OCI-LY3 (cell line): ENCODE measurements at regions not wholly inside any gene's neighbourhood (a gene's known extent, or its start where the extent isn't known, plus 50 kb on each side); places are given as distances from the start of the nearest gene placed in this dataset.

Source experiments
- H2AFZ ChIP-seq: fragments of 200-600, 300-600 bp; shearing (Covaris generic); 2 replicates; pipeline ENCODE4 v1.6.0; 2014; ENCODE audit warnings: antibody characterized with exemption, low read depth, low read length
- H3K27ac ChIP-seq: fragments of 200-600, 300-600 bp; sonication (generic); 2 replicates; pipeline ENCODE4 v1.5.1; 2014; ENCODE audit warnings: mild to moderate bottlenecking, low read length, moderate library complexity, mixed read lengths
- H3K27me3 ChIP-seq: fragments of 200-600, 300-600 bp; sonication (generic); 2 replicates; pipeline ENCODE4 v1.6.1; 2014; ENCODE audit warnings: low read depth, low read length, mixed read lengths
- H3K36me3 ChIP-seq: fragments of 200-600, 300-600 bp; sonication (generic); replicated peaks from 2 replicates; pipeline ENCODE3; 2014; ENCODE audit warnings: low read depth, low read length, mixed read lengths
- H3K4me1 ChIP-seq: fragments of 300-600, 200-600 bp; sonication (generic); 2 replicates; pipeline ENCODE4 v1.6.1; 2014; ENCODE audit warnings: low read length, mixed read lengths
- H3K4me2 ChIP-seq: fragments of 200-600, 300-600 bp; sonication (generic); 2 replicates; pipeline ENCODE4 v1.6.1; 2014; ENCODE audit warnings: low read length, mixed read lengths
- H3K4me3 ChIP-seq: fragments of 300-600, 200-600 bp; sonication (generic); 2 replicates; pipeline ENCODE4 v1.5.1; 2014; ENCODE audit warnings: antibody characterized with exemption, mild to moderate bottlenecking, low read length, moderate library complexity
- H3K79me2 ChIP-seq: fragments of 300-600, 200-600 bp; shearing (Covaris generic); 2 replicates; pipeline ENCODE4 v1.6.1; 2014; ENCODE audit warnings: mild to moderate bottlenecking, low read length, mixed read lengths
- H3K9ac ChIP-seq: fragments of 300-600, 200-600 bp; shearing (Covaris generic); 2 replicates; pipeline ENCODE4 v1.6.0; 2014; ENCODE audit warnings: mild to moderate bottlenecking, low read length, moderate library complexity
- H3K9me3 ChIP-seq: fragments of 200-600, 300-600 bp; shearing (Covaris generic); 2 replicates; pipeline ENCODE4 v1.6.1; 2014; ENCODE audit warnings: low read length, mixed read lengths; ENCODE audit not compliant: insufficient read depth
- H4K20me1 ChIP-seq: fragments of 200-600, 300-600 bp; sonication (generic); 2 replicates; pipeline ENCODE4 v1.6.1; 2016; ENCODE audit warnings: low read length, mixed read lengths; ENCODE audit not compliant: insufficient read depth
- CTCF ChIP-seq: fragments of 200-600, 300-600 bp; sonication (generic); IDR thresholded peaks from 2 replicates; pipeline ENCODE4 v1.5.1; 2014; ENCODE audit warnings: antibody characterized with exemption, low read length, low read depth
- EZH2phosphoT487 ChIP-seq: fragments of 200-600 bp; shearing (Covaris generic); IDR thresholded peaks from 2 replicates; pipeline ENCODE4 v1.6.1; 2018; ENCODE audit warnings: antibody characterized with exemption, mixed run types, low read depth

GRCh38 chr4:24015782-24016181, 125.9 kb upstream of the PPARGC1A start:
- Histone ChIP-seq H3K27me3 (no peaks in the 10 kb centered on the region), H3K9me3 (no peaks in the 10 kb centered on the region), H3K79me2 (no peaks in the 10 kb centered on the region), H3K27ac (no peak overlapping the region), H2AFZ (no peak overlapping the region), H4K20me1 (no peaks in the 10 kb centered on the region), H3K9ac (no peak overlapping the region), H3K4me3 (no peak overlapping the region), H3K4me1 (no peaks in the 10 kb centered on the region), H3K36me3 (no peaks in the 10 kb centered on the region), H3K4me2 (no peak overlapping the region)
- TF ChIP-seq CTCF (no peak), EZH2phosphoT487 (no peak)

GRCh38 chr4:24013668-24014422, 124.0 kb upstream of the PPARGC1A start:
- Histone ChIP-seq H3K4me1 (no peaks in the 10 kb centered on the region), H3K36me3 (no peaks in the 10 kb centered on the region), H2AFZ (no peak overlapping the region), H3K4me2 (no peak overlapping the region), H3K27ac (no peak overlapping the region), H3K9ac (no peak overlapping the region), H3K4me3 (no peak overlapping the region), H3K79me2 (no peaks in the 10 kb centered on the region), H3K27me3 (no peaks in the 10 kb centered on the region), H3K9me3 (no peaks in the 10 kb centered on the region), H4K20me1 (no peaks in the 10 kb centered on the region)
- TF ChIP-seq EZH2phosphoT487, result no peak
- no peak for TF ChIP-seq CTCF

GRCh38 chr4:24010994-24011393, 121.1 kb upstream of the PPARGC1A start:
- Histone ChIP-seq H3K4me1 (no peaks in the 10 kb centered on the region), H2AFZ (no peak overlapping the region), H3K4me3 (no peak overlapping the region), H3K9me3 (no peaks in the 10 kb centered on the region), H3K4me2 (no peak overlapping the region), H3K27me3 (no peaks in the 10 kb centered on the region), H3K9ac (no peak overlapping the region), H3K27ac (no peak overlapping the region), H3K79me2 (no peaks in the 10 kb centered on the region), H4K20me1 (no peaks in the 10 kb centered on the region), H3K36me3 (no peaks in the 10 kb centered on the region)
- TF ChIP-seq CTCF, result no peak
- no peak for TF ChIP-seq EZH2phosphoT487

- H3K27ac ChIP-seq, result no peak overlapping the region
- H3K36me3 ChIP-seq, result no peaks in the 10 kb centered on the region
- H3K27me3 ChIP-seq, result no peaks in the 10 kb centered on the region
- H3K4me1 ChIP-seq, result no peaks in the 10 kb centered on the region
- H3K4me2 ChIP-seq, result no peak overlapping the region
- no peaks in the 10 kb centered on the region for H3K79me2 ChIP-seq
- no peaks in the 10 kb centered on the region for H3K9me3 ChIP-seq
- H3K4me3 ChIP-seq, result no peak overlapping the region
- no peak overlapping the region for H2AFZ ChIP-seq
- H3K9ac ChIP-seq, result no peak overlapping the region
- no peak for TF ChIP-seq EZH2phosphoT487
- no peak for TF ChIP-seq CTCF
- H4K20me1 ChIP-seq, result no peaks in the 10 kb centered on the region
Observed at GRCh38 chr4:24010573-24010972, 120.7 kb upstream of the PPARGC1A start.
